GM13976 (cell line): ENCODE measurements at regions not wholly inside any gene's neighbourhood (a gene's known extent, or its start where the extent isn't known, plus 50 kb on each side); places are given as distances from the start of the nearest gene placed in this dataset.

Source experiments
- DNase-seq: peaks from one replicate; pipeline ENCODE4 v3.0.0; 2012; ENCODE audit warnings: low spot score
- CTCF ChIP-seq: IDR thresholded peaks from 2 replicates; pipeline ENCODE4 v1.5.1; 2012; ENCODE audit warnings: borderline replicate concordance, mild to moderate bottlenecking; ENCODE audit not compliant: insufficient read depth; ENCODE audit errors: extremely low read depth, missing control alignments, control extremely low read depth
- in situ Hi-C: fragments of 300-500 bp; cut with MboI; formaldehyde crosslinking; loops from one replicate; pipeline ENCODE4 v1.12.0; 2022; ENCODE audit warnings: low sequenced_read_pairs, mixed read lengths, inconsistent platforms; ENCODE audit not compliant: unreplicated experiment

DNA sequence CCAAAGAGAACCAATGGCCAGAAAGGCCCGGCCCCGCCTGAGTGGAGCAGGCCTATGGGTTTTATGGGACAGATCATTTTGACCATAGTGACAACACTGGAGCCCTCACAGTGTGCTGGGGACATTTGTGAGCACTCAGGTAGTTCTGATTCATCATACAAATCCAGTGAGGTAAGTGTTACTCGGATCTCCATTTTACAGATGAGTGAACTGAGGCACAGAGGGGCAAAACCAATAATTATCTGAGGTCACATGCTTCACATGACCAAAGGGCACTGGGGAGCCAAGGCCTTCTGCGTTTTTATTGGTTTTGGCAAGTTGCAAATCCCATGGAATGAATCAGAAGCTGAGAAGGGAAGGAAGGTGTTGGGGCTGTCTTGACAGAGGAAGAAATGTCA, 111.5 kb upstream of the MGAT5 start:
- TF ChIP-seq CTCF: no peak
- in situ Hi-C loops: no loop called here
- no peak for DNase-seq

DNA sequence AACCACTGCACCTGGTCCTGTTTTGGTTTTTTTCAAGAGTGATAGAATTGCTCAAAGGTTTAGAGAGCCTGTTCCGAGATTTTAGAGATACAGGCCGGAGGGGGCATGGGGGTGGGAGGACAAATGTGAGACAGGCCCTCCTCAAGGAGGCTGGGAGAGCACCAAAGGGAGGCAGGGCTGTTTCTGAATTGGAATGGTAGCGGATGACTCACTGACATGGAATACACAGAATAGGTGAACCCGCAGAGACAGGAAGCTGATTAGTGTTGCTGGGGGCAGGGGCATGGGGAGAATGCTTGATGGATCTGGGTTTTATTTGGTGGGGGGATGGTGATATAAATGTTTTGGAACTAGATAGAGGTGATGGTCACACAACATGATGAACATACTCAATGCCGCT, 111.0 kb upstream of the MGAT5 start:
- TF ChIP-seq CTCF: no peak
- in situ Hi-C loops: no loop called here
- DNase-seq: no peak

- no peak for DNase-seq
- in situ Hi-C loops: no loop called here
- no peak for TF ChIP-seq CTCF
Observed at GRCh38 chr2:134143568-134143967, 110.3 kb upstream of the MGAT5 start.

DNA sequence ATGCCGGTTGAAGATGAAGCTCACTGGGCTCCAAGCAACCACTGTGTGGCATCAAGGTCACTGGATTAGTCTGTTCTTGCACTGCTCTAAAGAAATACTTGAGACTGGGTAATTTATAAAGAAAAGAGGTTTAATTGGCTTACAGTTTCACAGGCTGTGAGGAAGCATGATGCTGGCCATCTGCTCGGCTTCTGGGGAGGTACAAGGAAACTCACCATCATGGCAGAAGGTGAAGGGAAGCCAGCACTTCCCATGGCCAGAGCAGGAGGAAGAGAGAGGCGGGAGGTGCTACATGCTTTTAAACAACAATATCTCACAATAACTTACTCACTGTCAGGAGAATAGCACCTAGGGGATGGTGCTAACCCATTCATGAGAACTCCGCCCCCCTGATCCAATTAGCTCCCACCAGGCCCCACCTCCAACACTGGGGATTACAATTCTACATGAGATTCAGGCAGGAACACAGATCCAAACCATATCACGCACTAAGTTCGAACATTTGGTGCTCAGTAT, 109.7 kb upstream of the MGAT5 start:
- in situ Hi-C loops: no loop called here
- DNase-seq: no peak
- TF ChIP-seq CTCF: no peak

DNA sequence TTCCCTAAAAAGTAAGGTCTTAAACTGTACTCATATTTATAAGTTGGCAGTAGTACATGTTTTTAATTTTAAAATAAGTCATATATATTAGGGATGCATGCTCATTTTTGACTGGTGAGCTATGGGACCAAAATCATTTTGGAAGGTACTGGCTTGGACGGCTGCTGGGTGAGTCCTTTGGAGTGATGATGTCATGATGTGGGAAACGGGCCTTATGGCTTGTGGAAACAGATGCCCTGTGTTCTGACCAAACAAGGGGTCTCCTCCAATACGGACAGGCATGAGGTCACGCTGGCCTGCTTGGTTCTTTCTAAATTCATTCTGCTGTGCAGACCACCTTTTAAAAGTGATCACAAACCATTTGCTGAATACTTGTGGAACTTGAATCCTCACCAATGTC, 109.2 kb upstream of the MGAT5 start:
- in situ Hi-C loops: no loop called here
- no peak for DNase-seq
- no peak for TF ChIP-seq CTCF

DNA sequence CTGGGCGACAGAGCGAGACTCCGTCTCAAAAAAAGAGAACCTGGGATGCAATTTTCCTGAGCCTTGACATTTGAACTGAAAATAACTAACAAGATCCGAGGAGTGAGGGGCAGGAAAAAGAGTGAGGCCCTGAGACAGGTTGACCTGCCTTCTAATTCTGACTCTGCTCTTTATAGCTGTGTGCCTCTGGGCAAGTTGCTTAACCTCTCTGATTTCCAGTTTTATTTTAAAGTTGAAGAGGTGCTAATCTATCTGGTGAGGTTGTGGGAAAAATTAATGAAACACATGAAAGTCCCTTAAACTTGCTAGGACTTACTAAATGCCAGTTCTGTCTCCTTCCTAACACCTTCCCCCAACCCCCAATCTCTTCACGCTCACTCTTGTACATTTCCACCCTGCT, 108.4 kb upstream of the MGAT5 start:
- DNase-seq: no peak
- TF ChIP-seq CTCF: no peak
- in situ Hi-C loops: no loop called here

DNA sequence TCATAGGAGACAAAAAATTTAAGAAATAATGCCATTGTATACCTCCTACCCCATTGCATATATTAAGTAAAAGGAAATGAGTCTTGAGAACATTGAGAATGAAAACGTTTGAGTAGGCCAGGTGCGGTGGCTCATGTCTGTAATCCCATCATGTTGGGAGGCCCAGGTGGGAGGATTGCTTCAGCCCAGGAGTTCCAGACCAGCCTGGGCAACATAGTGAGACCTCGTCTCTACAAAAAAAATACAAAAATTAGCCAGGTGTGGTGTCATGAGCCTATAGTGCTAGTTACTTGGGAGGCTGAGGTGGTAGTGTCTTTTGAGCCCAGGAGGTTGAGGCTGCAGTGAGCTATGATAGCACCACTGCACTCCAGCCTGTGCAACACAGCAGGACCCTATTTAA, 107.7 kb upstream of the MGAT5 start:
- in situ Hi-C loops: no loop called here

More for the DNA sequence above, 107.7 kb upstream of the MGAT5 start:
- TF ChIP-seq CTCF: no peak
- DNase-seq: no peak
